NCI-H510A treated with DMSO at 0.1 percent for 48 hours (cell line): ENCODE measurements at regions not wholly inside any gene's neighbourhood (a gene's known extent, or its start where the extent isn't known, plus 50 kb on each side); places are given as distances from the start of the nearest gene placed in this dataset.

Source experiments
- DNase-seq: peaks from one replicate; lab custom pipeline; 2025; lab: John Stamatoyannopoulos, UW

GRCh38 chr20:60694763-60695162 is 557.3 kb upstream of the CDH4 start:
- no peak for DNase-seq

DNA sequence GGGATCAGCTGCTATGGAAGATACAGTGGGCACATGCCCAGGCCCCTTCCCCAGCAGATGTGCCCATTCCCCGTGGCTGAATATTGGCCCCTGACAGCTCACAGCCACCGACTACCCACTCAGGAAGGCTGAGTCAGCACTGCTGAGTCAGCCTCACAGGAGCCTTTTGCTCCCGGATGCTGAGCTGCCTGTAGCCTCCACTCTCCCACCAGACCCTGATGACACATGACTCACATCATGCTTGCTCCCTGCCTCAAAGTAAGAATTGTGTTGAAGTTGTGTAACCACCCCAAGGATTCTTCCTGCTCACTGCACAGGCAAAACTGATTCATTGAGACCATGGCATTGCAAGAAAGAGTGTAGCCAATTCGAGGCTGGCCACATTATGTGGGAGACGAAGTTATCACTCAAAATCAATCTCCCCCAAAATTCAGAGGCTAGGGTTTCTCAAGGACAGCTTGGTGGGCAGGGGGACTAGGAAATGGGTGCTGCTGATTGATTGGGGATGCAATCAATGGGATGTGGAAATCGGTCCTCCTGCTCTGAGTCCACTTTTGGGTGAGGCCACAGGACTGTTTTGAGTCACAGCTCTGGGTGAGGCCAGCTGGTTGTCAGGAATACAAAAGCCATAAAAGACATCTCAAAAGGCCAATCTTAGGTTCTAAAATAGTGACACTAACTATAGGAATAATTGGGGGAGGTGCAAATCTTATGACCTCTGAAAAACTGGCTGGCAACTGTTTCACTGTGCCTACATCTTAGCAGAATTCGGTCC is 556.6 kb upstream of the CDH4 start:
- no peak for DNase-seq

GRCh38 chr20:60697252-60697651 is 554.8 kb upstream of the CDH4 start:
- DNase-seq = no peak

GRCh38 chr20:60700728-60701127 is 551.3 kb upstream of the CDH4 start:
- DNase-seq = no peak

- no peak for DNase-seq
Measured at GRCh38 chr20:60704147-60704546, 547.9 kb upstream of the CDH4 start.

DNA sequence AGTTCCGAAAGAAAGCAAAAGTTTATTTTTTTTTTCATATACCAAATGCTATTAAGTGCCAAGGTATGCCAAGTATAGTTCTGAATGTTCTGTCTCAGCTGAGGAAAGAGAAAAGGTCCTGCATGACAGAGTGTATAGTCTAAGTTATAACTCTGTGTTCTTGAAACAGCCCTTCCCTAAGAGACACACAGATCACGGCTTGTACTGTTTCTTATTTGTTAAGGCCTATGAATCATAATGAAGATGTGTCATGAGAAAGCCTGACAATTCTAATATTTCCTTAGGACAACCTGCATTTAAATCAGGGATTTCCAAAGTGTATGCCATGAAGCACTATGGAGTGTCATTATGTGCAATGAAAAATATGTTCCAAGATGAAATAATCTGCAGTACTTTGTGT is 538.7 kb upstream of the CDH4 start:
- no peak for DNase-seq

GRCh38 chr20:60715172-60715571 is 536.9 kb upstream of the CDH4 start:
- DNase-seq = no peak

- DNase-seq = no peak
Measured at GRCh38 chr20:60718743-60719480, 533.1 kb upstream of the CDH4 start.

DNA sequence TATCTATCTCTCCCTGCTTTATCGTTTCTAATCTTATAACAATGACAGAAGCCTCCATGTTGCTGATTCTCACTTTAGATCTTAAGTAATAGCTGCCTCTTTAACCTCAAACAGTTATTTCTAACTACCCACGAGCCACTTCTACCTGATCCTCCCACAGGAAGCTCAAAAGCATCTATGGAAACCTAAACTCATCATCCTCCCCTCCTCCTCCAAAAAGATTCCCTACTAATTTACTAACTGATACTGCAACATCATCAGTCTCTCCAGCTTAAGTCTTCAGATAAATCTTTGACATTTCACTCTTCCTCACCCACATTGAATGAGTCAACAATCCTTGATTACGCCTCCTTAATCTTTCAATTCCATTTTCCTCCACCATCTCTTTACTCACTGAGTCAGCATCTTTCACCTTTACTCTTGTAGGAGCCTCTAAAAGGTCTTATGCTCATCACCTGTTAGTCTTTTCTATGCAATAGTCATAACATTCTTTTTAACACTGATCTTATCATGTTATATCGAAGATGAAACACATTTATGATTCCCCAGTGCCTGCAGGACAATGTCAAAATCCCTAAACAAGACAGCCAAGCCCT is 526.7 kb upstream of the CDH4 start:
- DNase-seq = no peak

- DNase-seq = no peak
Measured at GRCh38 chr20:60727425-60727824, 524.6 kb upstream of the CDH4 start.

DNA sequence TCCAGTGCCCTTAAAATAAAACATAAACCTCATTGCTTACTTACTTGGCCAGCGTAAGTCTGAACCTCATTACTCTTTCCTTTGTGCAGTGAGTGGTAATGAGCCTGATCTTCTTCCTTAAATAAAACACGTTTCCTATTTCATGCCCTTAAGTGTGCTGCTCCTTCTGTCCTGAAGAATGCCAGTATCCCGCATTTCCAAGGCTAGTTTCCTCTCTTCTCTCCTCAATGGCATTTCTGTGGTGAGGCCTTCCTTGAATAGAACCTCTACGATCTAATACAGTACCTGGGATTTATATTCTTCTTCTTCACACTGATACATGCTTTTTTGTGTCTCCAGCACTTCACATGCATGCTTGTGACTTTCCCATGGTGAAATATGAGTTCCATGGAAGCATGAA is 523.4 kb upstream of the CDH4 start:
- no peak for DNase-seq

GRCh38 chr20:60729135-60729900 is 522.7 kb upstream of the CDH4 start:
- DNase-seq = no peak

- DNase-seq = no peak
Measured at GRCh38 chr20:60732322-60732721, 519.7 kb upstream of the CDH4 start.

- no peak for DNase-seq
Measured at GRCh38 chr20:60748086-60748485, 504.0 kb upstream of the CDH4 start.

DNA sequence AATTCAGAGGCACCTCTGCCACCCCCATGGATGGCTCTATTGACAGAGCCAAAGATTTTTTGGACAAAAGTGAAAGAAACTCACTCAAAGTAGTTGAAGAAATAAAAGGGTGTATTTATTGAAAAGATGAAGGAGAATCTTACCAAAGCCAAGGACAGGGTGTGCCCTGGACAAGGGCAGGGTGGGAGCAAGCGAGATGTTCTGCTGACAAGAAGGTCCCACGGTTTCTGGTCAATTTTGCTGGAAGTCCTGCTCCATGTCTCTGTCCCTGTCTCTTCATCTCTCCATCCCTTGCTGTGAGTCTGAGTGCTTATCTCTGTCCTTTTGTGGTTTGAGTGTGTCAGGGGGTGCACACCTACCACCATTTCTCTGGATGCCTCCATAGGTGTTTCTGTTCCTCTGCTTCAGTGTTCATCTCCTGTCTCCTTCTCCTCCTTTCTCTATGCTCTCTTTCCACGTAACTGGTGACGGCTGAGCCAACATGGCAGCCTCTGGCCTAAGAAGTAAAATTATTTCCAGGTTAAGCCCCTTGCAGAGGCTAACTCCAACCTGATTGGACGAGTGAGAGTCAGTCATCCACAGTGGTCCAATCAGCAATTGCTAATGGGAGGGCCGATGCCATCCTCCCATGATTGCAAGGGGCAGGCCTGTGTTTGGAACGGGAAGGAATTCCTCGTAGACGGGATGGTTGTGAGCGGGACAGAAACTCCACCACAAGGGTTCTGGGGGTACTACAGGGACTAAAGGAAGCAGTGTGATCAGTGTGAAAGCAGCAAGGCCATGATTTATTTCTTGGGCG is 502.1 kb upstream of the CDH4 start:
- no peak for DNase-seq

- no peak for DNase-seq
Measured at GRCh38 chr20:60750909-60751308, 501.2 kb upstream of the CDH4 start.

- DNase-seq = no peak
Measured at GRCh38 chr20:60751826-60752225, 500.2 kb upstream of the CDH4 start.

DNA sequence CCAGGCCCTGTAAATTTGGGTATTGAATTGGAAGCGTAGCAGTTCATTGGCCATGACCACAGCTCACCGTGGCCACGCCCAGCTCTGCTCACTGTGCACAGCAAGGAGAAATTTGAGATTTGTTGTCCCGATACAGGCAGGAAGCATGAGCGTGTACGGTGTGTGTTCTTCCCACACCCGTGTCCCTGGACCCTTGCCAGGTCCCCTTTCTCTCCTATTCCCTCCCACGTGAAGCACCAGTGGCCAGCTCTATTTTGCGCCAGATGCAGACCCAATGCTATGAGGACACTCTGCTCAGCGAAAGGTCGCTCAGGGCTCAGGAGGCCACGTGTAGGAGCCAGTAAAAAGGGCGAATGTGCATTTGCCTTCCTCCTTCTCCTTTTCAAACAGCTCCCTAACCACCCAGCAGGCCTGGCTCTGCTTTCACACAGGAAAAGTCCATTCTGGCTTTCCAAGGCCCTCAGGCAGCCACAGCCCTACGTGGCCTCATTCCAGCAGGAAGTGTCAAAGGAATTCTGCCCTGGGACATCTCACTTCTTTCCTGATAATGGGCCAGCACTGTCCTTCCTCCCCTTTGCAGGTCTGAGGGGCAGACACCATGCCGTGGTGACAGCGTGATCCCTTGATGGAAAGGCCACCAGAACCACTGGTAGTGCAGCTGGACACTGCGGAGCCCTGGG is 499.2 kb upstream of the CDH4 start:
- no peak for DNase-seq

DNA sequence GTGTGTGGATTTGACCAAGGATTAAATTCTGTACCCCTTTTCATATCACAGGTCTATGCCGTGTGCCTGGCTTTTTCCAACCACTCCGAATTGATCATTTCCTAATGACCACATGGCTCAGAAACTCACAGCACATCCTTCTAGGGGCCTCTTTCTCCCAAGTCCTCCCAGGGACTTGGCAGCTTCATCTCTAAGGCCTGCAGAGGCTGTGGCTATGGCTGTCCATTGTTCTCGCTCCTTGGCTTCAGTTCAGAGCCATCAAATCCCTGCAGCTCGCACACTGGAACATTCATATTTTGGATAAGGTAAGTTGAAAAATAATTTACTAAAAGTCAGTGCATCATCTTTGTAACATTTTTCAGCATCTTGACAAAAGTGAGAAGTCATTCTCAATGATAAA is 497.2 kb upstream of the CDH4 start:
- no peak for DNase-seq

GRCh38 chr20:60759651-60760050 is 492.4 kb upstream of the CDH4 start:
- no peak for DNase-seq
